GM19397 (cell line): ENCODE measurements at regions not wholly inside any gene's neighbourhood (a gene's known extent, or its start where the extent isn't known, plus 50 kb on each side); places are given as distances from the start of the nearest gene placed in this dataset.

Experiments used
- ATAC-seq: cut with Tn5 transposase; IDR thresholded peaks from one replicate; pipeline ENCODE4 v1.9.1; 2021; ENCODE audit warnings: mild to moderate bottlenecking, moderate library complexity; ENCODE audit not compliant: unreplicated experiment

- no peak for ATAC-seq
Measured at GRCh38 chr3:174398761-174399160, 460.4 kb upstream of the NAALADL2 start.

- no peak for ATAC-seq
Measured at GRCh38 chr3:174403831-174404230, 455.3 kb upstream of the NAALADL2 start.

- ATAC-seq: no peak
Measured at GRCh38 chr3:174408310-174408709, 450.8 kb upstream of the NAALADL2 start.

GRCh38 chr3:174409086-174409743, 449.9 kb upstream of the NAALADL2 start:
- no peak for ATAC-seq

- no peak for ATAC-seq
Measured at GRCh38 chr3:174413062-174413912, 445.8 kb upstream of the NAALADL2 start.

GRCh38 chr3:174414902-174415301, 444.2 kb upstream of the NAALADL2 start:
- no peak for ATAC-seq

- no peak for ATAC-seq
Measured at GRCh38 chr3:174417573-174417972, 441.6 kb upstream of the NAALADL2 start.

GRCh38 chr3:174419216-174419615, 439.9 kb upstream of the NAALADL2 start:
- no peak for ATAC-seq

- ATAC-seq: no peak
Measured at GRCh38 chr3:174423936-174424335, 435.2 kb upstream of the NAALADL2 start.

- no peak for ATAC-seq
Measured at GRCh38 chr3:174424656-174425055, 434.5 kb upstream of the NAALADL2 start.

GRCh38 chr3:174425422-174425821, 433.7 kb upstream of the NAALADL2 start:
- ATAC-seq: no peak

GRCh38 chr3:174430986-174431385, 428.1 kb upstream of the NAALADL2 start:
- no peak for ATAC-seq

GRCh38 chr3:174431717-174432116, 427.4 kb upstream of the NAALADL2 start:
- no peak for ATAC-seq

GRCh38 chr3:174436367-174436766, 422.8 kb upstream of the NAALADL2 start:
- ATAC-seq: no peak

- ATAC-seq: no peak
Measured at GRCh38 chr3:174438501-174439145, 420.5 kb upstream of the NAALADL2 start.

GRCh38 chr3:174439331-174440252, 419.5 kb upstream of the NAALADL2 start:
- ATAC-seq: no peak

GRCh38 chr3:174440253-174440701, 418.9 kb upstream of the NAALADL2 start:
- ATAC-seq: no peak

- peak; percentile 77 for ATAC-seq
Measured at GRCh38 chr3:174440741-174441587, 418.2 kb upstream of the NAALADL2 start.

- no peak for ATAC-seq
Measured at GRCh38 chr3:174441588-174442301, 417.4 kb upstream of the NAALADL2 start.
